CD4-positive, alpha-beta T cell treated with Interleukin-1 beta for 1 hour (primary cell): ENCODE measurements at regions not wholly inside any gene's neighbourhood (a gene's known extent, or its start where the extent isn't known, plus 50 kb on each side); places are given as distances from the start of the nearest gene placed in this dataset.

Experiments used
- DNase-seq, 2 donors: peaks; one replicate each; pipeline ENCODE4 v3.0.0-alpha.2; 2020 to 2022

GRCh38 chr11:10641912-10642697 lies 51.5 kb downstream of the IRAG1 start:
- no peak for DNase-seq

- DNase-seq = peak in 1 of 2 donors; percentile 47
Measured at GRCh38 chr11:10641177-10641911, 52.2 kb downstream of the IRAG1 start.

- DNase-seq = no peak
Measured at GRCh38 chr11:10640308-10640707, 53.2 kb downstream of the IRAG1 start.

- DNase-seq = no peak
Measured at GRCh38 chr11:10639350-10639749, 54.2 kb downstream of the IRAG1 start.

- DNase-seq = no peak
Measured at GRCh38 chr11:10638316-10638925, 55.1 kb downstream of the IRAG1 start.

DNA sequence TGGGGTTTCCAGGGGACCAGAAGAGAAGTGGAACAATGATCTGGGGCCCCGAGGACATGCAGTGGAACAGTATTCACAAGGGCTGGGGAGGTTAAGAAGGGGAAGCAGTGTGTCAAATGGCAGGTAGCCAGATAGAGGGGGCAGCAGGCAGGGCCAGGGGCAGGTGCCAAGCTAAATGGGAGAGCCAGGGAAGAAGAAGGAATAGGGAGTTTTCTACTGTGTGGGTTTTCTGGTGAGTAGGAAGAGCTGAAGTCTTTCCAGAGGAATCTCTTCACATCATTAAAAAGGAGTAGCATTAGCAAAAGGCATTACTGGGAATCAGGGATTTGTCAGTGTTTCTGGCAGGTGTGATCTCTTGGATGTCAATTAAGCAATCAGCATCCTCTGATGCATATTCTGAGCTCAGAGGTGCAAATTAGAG lies 55.8 kb downstream of the IRAG1 start:
- no peak for DNase-seq

DNA sequence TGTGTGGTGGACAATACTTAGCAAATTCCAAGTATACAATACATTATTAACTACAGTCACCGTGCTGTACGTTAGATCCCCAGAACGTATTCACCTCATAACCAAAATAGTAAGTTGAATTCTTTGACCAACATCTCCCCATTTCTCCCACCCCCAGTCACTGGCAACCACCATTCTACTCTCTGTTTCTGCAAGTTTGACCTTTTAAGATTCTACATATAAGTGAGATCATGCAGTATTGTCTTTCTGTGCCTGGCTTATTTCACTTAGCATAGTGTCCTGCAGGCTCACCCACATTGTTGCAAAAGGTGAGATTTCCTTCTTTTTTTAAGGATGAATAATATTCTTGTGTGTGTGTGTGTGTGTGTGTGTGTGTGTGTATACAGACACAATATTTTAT lies 59.1 kb downstream of the IRAG1 start:
- DNase-seq = no peak

DNA sequence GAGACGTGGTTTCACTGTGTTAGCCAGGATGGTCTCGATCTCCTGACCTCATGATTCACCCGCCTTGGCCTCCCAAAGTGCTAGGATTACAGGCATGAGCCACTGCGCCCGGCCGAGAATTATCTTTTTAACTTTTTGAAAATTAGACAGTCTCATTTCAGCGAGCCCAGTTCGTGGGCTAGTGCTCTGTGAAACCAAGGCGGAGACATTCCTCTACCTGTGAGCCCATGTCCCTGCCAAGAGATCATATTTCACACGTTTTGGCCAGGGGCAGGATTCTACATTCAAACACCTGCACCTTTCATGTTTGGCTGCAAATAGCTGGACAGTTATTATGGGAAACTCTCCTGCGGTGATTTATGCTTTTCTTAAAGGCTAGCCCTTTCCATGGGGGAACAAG lies 60.3 kb downstream of the IRAG1 start:
- DNase-seq = no peak

DNA sequence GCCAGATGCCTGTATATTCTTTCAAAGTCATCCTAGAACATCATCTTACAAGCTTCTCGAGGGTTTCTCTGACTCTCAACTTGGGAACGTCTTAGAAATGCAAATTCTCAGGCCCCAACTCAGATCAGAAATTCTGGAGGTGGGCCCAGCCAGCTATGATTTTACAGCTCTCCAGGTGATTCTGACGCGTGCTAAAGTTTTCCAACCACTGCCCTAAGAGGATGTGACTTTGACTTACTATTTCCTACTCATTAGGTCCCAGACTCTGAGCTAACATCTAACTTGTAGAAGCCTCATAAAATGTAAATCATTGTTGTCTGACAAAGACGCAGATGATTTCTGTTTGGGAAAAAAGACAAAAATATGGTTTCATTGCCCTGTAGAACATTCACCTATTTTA lies 61.1 kb downstream of the IRAG1 start:
- DNase-seq = no peak

GRCh38 chr11:10631761-10632160 lies 61.8 kb downstream of the IRAG1 start:
- DNase-seq = no peak

DNA sequence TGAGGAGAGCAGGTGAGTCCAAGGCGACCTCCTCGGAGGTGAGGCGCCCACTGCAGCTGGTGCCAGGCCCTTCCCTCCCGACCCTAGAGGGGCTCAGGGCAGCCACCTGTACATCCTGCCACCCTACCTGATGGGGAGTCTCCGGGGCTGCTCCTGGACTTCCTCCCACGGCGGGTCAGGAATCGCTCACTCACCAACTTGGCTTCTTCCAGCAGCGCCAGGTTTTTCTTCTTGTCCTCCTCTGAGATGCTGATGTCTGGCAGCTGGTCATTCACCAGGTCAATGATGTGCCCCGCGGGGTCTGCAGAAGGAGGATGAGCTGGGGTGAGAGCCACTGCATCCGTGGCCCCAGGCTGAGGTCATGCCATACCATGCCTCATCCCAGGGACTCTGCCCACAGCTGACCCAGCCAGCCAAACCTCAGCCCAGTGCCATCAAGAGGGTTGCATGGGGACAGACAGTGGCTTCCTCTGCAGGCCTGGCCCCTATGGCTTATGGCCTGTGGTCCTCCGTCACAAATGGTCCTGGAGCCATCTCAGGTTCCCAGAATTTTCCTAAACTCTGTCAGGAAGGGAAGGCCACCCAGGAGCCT lies 61.0 kb upstream of the LYVE1 start:
- no peak for DNase-seq

- peak in 1 of 2 donors; percentile 27 for DNase-seq
Measured at GRCh38 chr11:10628508-10629236, 60.2 kb upstream of the LYVE1 start.

DNA sequence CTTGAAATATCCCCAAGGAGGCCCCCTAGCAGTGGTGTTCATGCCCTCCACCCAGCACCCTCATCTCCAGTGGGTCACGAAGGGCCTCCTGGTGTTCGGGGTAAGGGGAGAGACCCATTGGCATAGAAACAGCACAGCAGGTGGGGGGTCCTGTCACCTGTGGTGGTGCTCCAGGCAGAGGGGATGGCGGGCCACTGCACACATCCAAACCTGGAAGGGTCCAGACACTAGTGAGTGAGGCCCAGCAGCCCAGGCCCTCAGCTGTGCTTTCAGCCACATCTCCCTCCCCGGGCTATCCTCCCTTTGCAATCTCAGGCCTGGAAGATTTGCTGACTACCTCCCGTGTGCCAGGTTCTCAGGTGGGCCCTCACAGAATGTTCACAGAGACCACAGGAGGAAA lies 59.4 kb upstream of the LYVE1 start:
- no peak for DNase-seq

DNA sequence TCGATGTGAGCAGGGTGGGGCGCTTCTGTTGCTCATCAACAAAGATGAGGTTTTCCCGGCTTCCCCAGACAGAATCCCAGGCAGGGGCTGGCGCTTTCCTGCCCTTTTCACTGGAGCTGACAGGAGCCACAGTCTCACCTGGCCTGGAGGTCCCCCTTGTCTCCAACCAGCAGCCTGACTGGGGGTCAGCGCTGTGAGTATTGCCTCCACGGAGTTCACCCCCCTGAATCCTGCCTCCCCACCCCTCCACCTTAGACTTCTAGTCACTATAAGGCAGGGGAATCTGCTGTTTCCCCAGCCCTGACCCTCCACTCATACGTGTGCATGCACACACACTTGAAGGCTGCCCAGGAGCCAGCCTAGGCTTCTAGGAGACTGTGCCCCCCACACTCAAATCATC lies 58.8 kb upstream of the LYVE1 start:
- DNase-seq = no peak

GRCh38 chr11:10625982-10626311 lies 57.5 kb upstream of the LYVE1 start:
- no peak for DNase-seq

GRCh38 chr11:10625281-10625981 lies 57.0 kb upstream of the LYVE1 start:
- DNase-seq = no peak

DNA sequence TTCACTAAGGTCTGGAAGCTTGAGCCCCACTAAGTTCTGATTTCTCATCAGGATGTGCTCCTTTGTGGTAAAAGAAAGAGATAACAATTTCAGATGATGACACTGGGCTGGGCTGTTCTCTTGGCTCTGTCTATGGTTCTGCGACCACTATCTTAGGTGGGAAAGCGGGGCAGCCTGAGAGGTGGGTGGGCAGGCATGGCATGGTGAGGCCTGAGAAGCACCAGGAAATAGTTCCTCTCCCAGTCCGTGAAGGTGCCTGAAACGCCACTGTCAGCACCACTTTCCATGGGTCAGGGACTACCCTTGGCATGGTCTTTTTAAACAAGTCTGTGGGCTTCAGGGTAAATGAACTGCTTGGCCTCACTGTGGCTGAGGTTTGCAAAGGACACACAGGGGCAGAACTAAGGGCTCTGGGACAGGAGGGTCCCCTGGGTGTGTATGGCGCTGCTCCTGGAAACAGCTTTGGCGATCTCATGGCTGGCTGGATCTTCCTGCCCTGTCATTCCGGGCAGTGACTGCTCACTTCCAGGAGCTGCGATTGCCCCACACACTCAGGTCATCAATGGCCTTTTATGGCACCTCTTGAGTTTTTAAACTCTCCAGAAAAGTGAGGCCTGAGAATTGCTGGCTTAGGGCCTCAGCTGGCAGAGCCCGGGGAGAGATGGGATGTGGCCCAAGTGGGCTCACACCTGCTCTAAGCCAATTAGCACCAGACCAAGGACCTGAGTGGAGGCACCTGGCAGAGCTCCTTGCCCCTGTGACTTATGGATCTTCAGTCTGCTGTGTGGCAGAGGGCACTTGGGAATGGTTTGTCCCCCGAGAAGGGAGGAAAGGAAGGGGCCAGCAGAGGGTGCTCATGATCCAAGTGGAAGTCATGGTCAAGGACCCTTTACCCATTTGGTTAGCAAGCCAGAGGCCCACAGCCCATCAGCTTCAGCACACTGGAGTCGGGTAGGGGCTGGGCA lies 55.6 kb upstream of the LYVE1 start:
- DNase-seq = no peak

DNA sequence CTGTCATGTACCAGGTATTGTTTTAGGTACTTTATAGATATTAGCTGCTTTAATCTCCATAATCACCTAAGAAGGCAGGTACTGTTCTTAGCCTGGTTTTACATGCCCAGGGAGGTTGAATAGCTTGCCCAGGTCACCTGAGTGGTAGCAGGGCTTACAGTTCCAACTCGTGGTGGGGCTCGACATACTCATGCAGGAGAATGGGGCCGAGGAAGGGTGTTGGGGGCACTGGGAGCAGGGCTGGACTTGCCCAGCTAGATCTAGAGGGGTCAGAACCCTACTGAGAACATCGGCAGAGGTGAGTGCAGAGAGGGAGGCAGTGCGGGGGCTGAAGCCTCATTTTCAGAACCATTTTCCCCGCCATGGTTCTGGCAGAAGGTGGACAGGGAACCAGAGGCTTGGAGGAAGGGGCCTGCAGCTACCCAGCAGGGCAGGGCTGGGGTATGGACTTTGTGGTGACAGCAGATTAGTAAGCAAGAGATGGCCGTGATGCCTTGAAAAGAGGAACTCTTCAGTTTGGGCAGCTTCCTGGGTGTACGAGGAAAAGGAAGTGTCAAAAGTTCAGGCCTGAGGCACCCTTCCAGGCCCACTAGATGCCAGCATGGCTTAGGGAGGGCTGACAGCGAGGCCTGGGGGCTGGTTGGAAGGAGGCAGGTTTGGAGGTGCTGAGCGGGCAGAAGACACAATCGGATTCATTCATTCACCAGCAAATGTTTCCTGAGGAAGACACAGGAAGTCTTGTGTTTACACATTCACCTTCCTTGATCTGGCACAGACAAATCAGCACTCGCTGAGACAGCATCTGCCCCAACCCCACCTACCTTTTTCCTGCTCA lies 54.7 kb upstream of the LYVE1 start:
- peak; percentile 24 to 68 for DNase-seq

DNA sequence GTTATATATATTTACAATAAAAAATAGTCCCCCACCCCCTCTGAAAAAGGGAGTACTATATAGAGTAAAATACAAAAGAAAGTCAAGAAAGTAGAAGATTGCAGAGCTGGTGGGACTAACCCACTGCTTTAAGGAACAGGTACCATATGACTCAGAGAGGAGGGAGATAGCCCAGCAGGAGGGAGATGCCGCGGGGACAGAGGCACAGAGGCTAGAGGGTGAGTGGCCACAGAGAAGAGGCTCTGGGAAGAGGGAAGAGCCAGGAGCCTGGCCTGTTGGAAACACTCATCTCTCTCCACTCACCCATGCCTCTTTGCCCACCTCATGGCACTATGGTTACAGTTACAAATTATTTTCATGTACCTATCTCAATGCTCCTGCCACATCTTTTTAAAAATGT lies 53.6 kb upstream of the LYVE1 start:
- DNase-seq = no peak

DNA sequence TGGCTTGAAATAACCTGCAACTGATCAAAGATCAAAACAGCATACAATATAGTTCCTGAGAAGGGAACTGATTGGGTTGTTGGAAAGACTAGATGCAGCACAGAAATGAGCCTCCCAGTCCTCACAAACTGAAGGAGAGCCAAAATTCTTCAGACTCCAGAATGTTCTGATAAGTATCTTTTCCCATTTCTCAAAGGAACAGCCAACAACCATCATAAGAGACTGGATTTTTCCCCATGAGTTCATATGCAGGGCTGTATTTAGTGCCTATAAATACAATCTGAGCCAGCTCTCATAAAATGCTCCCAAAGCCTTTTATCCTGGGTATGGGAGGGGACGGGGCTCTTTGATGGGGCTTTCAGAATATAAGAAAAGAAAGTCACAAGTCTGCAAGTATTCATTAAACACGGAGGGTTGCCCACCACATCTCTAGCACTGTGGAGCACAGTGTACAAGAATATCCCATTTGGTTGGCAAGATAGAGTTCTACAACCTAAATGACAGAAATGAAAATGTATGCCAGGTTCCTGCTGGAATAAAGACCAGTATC lies 50.7 kb upstream of the LYVE1 start:
- no peak for DNase-seq
